ENCODE measurements at regions not wholly inside any gene's neighbourhood (a gene's known extent, or its start where the extent isn't known, plus 50 kb on each side); places are given as distances from the start of the nearest gene placed in this dataset.

- no peak for FAIRE-seq
These were observed 205.9 kb upstream of the EDIL3 start for GRCh38 chr5:84590629-84591028.

GRCh38 chr5:84589926-84590325, 205.2 kb upstream of the EDIL3 start:
- no peak for FAIRE-seq

- no peak for FAIRE-seq
These were observed 200.5 kb upstream of the EDIL3 start for GRCh38 chr5:84585218-84585617.

GRCh38 chr5:84578226-84578625, 193.5 kb upstream of the EDIL3 start:
- FAIRE-seq = no peak

GRCh38 chr5:84573017-84573712, 188.5 kb upstream of the EDIL3 start:
- no peak for FAIRE-seq

GRCh38 chr5:84569307-84569706, 184.6 kb upstream of the EDIL3 start:
- FAIRE-seq = no peak

- no peak for FAIRE-seq
These were observed 183.5 kb upstream of the EDIL3 start for GRCh38 chr5:84568171-84568570.

- FAIRE-seq = no peak
These were observed 181.2 kb upstream of the EDIL3 start for GRCh38 chr5:84565866-84566265.

GRCh38 chr5:84564321-84565075, 179.8 kb upstream of the EDIL3 start:
- FAIRE-seq = no peak

- no peak for FAIRE-seq
These were observed 165.5 kb upstream of the EDIL3 start for GRCh38 chr5:84550222-84550621.

- no peak for FAIRE-seq
These were observed 164.4 kb upstream of the EDIL3 start for GRCh38 chr5:84549054-84549453.

GRCh38 chr5:84546686-84547085, 162.0 kb upstream of the EDIL3 start:
- no peak for FAIRE-seq

- FAIRE-seq = no peak
These were observed 152.1 kb upstream of the EDIL3 start for GRCh38 chr5:84536797-84537196.

GRCh38 chr5:84535281-84535680, 150.6 kb upstream of the EDIL3 start:
- no peak for FAIRE-seq

GRCh38 chr5:84524491-84524890, 139.8 kb upstream of the EDIL3 start:
- no peak for FAIRE-seq

GRCh38 chr5:84518862-84519261, 134.2 kb upstream of the EDIL3 start:
- FAIRE-seq = no peak

GRCh38 chr5:84518370-84518769, 133.7 kb upstream of the EDIL3 start:
- FAIRE-seq = no peak

- no peak for FAIRE-seq
These were observed 121.9 kb upstream of the EDIL3 start for GRCh38 chr5:84506625-84507024.

- FAIRE-seq = no peak
These were observed 109.8 kb upstream of the EDIL3 start for GRCh38 chr5:84494453-84494852.

- FAIRE-seq = no peak
These were observed 103.3 kb upstream of the EDIL3 start for GRCh38 chr5:84487963-84488362.

- no peak for FAIRE-seq
These were observed 96.4 kb upstream of the EDIL3 start for GRCh38 chr5:84480873-84481637.

- FAIRE-seq = no peak
These were observed 93.9 kb upstream of the EDIL3 start for GRCh38 chr5:84478603-84479002.

- FAIRE-seq = no peak
These were observed 92.8 kb upstream of the EDIL3 start for GRCh38 chr5:84477485-84477884.

GRCh38 chr5:84474126-84474525, 89.4 kb upstream of the EDIL3 start:
- no peak for FAIRE-seq
